ENCODE measurements at regions not wholly inside any gene's neighbourhood (a gene's known extent, or its start where the extent isn't known, plus 50 kb on each side); places are given as distances from the start of the nearest gene placed in this dataset.

- H3K27ac Mint-ChIP-seq, result no peak overlapping the region
Measured at GRCh38 chr1:245055752-245056151, 99.0 kb upstream of the KIF26B start.

DNA sequence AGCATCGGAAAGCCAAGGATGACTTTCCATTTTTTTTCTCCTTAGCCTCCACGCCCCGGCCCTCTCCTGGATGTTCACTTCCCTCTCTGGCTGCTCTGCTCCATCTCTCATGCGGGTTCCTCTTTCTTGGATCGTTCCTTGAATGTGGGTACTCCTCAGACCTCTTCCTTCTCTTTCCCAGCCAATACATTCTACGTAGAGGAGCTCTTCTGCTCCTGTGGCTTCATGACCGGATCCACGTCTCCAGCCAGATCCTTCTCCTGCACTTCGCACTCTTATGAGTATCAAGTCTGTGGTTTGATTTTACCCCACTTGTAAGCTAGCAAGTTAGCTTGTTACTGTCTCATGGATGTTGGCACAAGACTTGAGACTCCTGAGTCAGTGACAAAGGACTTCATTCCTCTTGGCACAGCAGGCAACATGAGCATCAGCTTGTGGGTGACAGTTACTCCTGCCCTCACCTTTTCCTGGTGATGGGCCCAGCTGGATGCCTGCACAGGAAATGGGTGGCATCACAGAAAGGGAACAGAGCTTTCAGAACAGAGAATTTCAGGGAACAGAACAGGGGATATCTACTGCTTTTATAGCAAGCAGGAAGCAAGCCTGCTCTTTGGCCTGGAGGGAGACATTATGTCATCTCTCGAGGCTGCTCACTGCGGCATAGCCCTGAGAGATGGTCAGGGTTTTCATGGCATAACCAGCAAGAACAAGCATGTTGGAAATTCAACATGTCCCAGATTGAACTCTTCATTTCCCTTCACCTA is 100.1 kb upstream of the KIF26B start:
- Histone ChIP-seq H4K20me1 (ENCODE audit: low read depth) (no peaks in the 10 kb centered on the region), H3K9ac (no peak overlapping the region), H3K36me3 (no peaks in the 10 kb centered on the region), H3K79me2 (ENCODE audit: low read depth) (no peaks in the 10 kb centered on the region), H3K4me1 (peaks cover 19% of the 10 kb centered on the region), H2AFZ (replicated peaks) (no peak overlapping the region), H3F3A (ENCODE audit: low read depth) (peaks cover 5% of the 10 kb centered on the region), H3K27me3 (no peaks in the 10 kb centered on the region), H3K9me3 (ENCODE audit: low read depth) (no peaks in the 10 kb centered on the region), H3K4me3 (no peak overlapping the region), H3K4me2 (no peak overlapping the region), H3K27ac (no peak overlapping the region)
- peaks cover 10% of the 10 kb centered on the region for H3K4me1 Mint-ChIP-seq
- DNase-seq (ENCODE audit: low spot score), result no peak
- no peak overlapping the region for H3K4me3 Mint-ChIP-seq
- peaks cover 4% of the 10 kb centered on the region for H3K36me3 Mint-ChIP-seq
- H3K9me3 Mint-ChIP-seq, result no peaks in the 10 kb centered on the region
- H3K27ac Mint-ChIP-seq, result no peak overlapping the region
- TF ChIP-seq CTCF (IDR thresholded peaks at IDR 0.05), result no peak
- TF ChIP-seq EZH2phosphoT487 (IDR thresholded peaks at IDR 0.05), result no peak
- TF ChIP-seq EZH2 (IDR thresholded peaks at IDR 0.05), result no peak
- H3K27me3 Mint-ChIP-seq (ENCODE audit: insufficient read depth, low read depth), result peaks cover 2% of the 10 kb centered on the region

More at GRCh38 chr1:245055752-245056151, 99.0 kb upstream of the KIF26B start:
- Histone ChIP-seq H3F3A (ENCODE audit: low read depth) (peaks cover 5% of the 10 kb centered on the region), H3K36me3 (no peaks in the 10 kb centered on the region), H3K4me1 (peaks cover 24% of the 10 kb centered on the region), H3K4me3 (no peak overlapping the region), H3K4me2 (no peak overlapping the region), H3K9ac (no peak overlapping the region), H3K27ac (no peak overlapping the region), H3K79me2 (ENCODE audit: low read depth) (no peaks in the 10 kb centered on the region), H3K9me3 (ENCODE audit: low read depth) (no peaks in the 10 kb centered on the region), H3K27me3 (no peaks in the 10 kb centered on the region), H4K20me1 (ENCODE audit: low read depth) (no peaks in the 10 kb centered on the region), H2AFZ (replicated peaks) (no peak overlapping the region)
- Mint-ChIP-seq H3K27me3 (ENCODE audit: insufficient read depth, low read depth) (peaks cover 2% of the 10 kb centered on the region), H3K4me1 (peaks cover 16% of the 10 kb centered on the region), H3K36me3 (peaks cover 4% of the 10 kb centered on the region), H3K4me3 (no peak overlapping the region), H3K9me3 (no peaks in the 10 kb centered on the region)
- TF ChIP-seq EZH2 (IDR thresholded peaks at IDR 0.05) (no peak), EZH2phosphoT487 (IDR thresholded peaks at IDR 0.05) (no peak), CTCF (IDR thresholded peaks at IDR 0.05) (no peak)
- DNase-seq (ENCODE audit: low spot score), result no peak

DNA sequence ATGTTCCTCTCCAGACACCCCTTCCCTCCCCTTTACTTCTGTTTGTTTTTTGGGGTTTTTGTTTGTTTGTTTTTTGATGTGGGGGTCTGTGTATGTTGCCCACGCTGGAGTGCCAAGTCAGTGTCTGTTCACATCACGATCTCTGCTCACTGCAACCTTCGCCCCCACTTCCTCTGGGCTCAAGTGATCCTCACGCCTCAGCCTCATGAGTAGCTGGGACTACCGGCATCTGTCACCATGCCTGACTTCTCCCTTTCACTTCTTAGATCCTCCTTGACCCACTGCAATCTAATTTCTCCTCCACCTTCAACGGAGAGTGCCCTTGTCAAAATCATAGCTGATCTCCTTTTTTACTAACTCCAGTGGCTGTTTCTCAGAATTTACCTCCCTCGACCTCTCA is 100.7 kb upstream of the KIF26B start:
- H3K4me3 ChIP-seq, result no peak overlapping the region
- no peak overlapping the region for H3K27ac Mint-ChIP-seq
- H3K27ac ChIP-seq, result no peak overlapping the region
- peaks cover 2% of the 10 kb centered on the region for H3K27me3 Mint-ChIP-seq (ENCODE audit: insufficient read depth, low read depth)
- no peaks in the 10 kb centered on the region for H3K36me3 ChIP-seq
- no peak overlapping the region for H3K4me2 ChIP-seq
- no peak overlapping the region for H3K9ac ChIP-seq
- H3K4me1 Mint-ChIP-seq, result peaks cover 10% of the 10 kb centered on the region
- no peaks in the 10 kb centered on the region for H4K20me1 ChIP-seq (ENCODE audit: low read depth)
- peaks cover 5% of the 10 kb centered on the region for H3F3A ChIP-seq (ENCODE audit: low read depth)
- no peaks in the 10 kb centered on the region for H3K9me3 Mint-ChIP-seq
- no peak for DNase-seq (ENCODE audit: low spot score)
- no peak overlapping the region for H2AFZ ChIP-seq (replicated peaks)
- H3K9me3 ChIP-seq (ENCODE audit: low read depth), result no peaks in the 10 kb centered on the region
- no peaks in the 10 kb centered on the region for H3K27me3 ChIP-seq
- peaks cover 4% of the 10 kb centered on the region for H3K36me3 Mint-ChIP-seq
- peaks cover 16% of the 10 kb centered on the region for H3K4me1 ChIP-seq
- no peak for TF ChIP-seq EZH2 (IDR thresholded peaks at IDR 0.05)
- no peak for TF ChIP-seq EZH2phosphoT487 (IDR thresholded peaks at IDR 0.05)
- no peak for TF ChIP-seq CTCF (IDR thresholded peaks at IDR 0.05)
- no peak overlapping the region for H3K4me3 Mint-ChIP-seq
- no peaks in the 10 kb centered on the region for H3K79me2 ChIP-seq (ENCODE audit: low read depth)
